ENCODE measurements at regions not wholly inside any gene's neighbourhood (a gene's known extent, or its start where the extent isn't known, plus 50 kb on each side); places are given as distances from the start of the nearest gene placed in this dataset.
"Not testable (repeated sequence)": the region's sequence is repeated elsewhere in the genome, so short reads cannot be mapped to it uniquely, and the experiment has no call there.

DNA sequence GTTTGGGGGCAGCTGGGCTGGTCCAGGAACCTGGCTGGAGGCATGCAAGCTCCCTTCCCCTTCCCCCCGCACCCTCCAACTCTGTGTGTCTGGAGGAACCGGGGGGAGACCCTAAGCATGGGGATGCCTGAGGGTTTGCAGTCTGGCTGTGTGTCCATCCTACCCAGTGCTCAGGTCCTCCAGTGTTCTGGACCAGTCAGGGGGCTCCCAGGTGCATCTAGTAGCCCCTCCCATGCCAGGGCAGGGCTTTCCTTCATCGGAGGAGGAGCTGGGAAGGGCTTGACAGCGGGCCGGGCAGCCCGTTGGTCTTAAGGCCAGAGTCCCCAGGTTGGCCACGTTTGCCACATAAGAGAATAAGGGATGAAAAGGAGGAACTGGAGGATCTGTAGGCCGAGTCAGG lies 62.6 kb upstream of the IGFBPL1 start:
- no peak overlapping the region for H3K27ac ChIP-seq
- no peak for DNase-seq (ENCODE audit: low spot score)
- CTCF ChIA-PET, result interaction anchor here (0.5 kb wide), 1 partner anchor 1026 kb away, joined by 3 read pairs; no protein-coding TSS in a partner anchor
- TF ChIP-seq CTCF (conservative IDR thresholded peaks at IDR 0.05; ENCODE audit: low read depth), result no peak
- POLR2A ChIA-PET (ENCODE audit: low non-redundant PET), result no interaction called here

DNA sequence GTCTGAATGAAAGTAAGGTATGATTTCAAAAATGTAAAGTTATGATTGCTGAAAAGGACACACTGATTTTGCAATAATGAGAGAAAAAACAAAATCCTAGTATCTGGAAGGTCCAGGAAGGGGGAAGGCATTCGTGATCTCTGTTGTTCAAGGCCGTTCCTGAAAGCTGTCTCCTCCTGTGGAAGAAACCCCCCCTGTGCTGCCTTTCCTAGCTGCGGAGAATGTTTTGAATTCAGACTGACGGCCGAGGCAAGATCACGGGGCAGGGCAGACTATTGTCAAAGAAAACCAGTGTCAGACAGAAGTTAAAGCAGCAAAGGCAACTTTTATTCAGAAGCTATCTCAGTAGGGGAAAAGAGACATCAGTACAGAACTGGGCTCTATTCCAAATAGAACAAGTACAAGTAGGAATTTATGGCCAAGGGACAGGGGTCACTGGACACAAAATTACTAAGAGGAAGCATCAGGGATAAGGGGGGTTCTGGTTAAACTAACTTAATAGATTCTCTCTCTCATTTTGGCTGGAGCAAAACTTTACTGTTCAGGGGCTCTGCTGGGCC lies 61.9 kb upstream of the IGFBPL1 start:
- no peak overlapping the region for H3K27ac ChIP-seq
- ChIA-PET CTCF (no interaction called here), POLR2A (ENCODE audit: low non-redundant PET) (no interaction called here)
- no peak for TF ChIP-seq CTCF (conservative IDR thresholded peaks at IDR 0.05; ENCODE audit: low read depth)
- DNase-seq (ENCODE audit: low spot score), result no peak

DNA sequence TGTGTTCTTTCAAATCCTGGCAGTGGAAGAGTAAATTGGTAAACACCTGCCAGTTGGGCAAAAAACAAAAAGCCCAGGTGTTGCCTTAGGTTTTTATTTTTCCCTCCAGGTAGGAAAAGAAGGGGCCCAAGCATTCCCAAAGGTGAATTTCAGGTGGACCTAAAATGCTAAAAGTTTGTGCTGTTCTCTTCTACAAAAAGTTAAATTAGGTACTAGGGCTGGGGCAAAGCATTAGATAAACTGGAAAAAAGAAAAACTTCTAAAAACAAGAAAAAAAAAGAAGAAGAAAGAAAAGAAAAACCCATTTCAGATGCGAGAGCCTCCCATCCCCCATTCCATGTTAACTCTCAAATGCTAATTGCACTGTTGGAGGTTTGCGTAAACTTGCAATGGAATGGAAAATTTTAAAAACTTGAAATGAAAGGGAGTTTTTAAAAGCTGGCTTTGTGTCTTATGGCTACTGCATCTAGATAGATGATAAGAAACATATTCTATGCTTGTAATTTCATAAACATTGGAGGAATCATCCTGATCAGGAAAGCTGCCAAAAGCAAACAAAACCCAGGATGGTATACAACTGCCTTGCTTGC lies 59.9 kb upstream of the IGFBPL1 start:
- H3K27ac ChIP-seq; DNase-seq (ENCODE audit: low spot score); POLR2A ChIA-PET (ENCODE audit: low non-redundant PET); CTCF ChIA-PET: not testable (repeated sequence)

GRCh38 chr9:38482918-38483592 lies 58.8 kb upstream of the IGFBPL1 start:
- CTCF ChIA-PET, result interaction anchor here (0.5 kb wide), 1 partner anchor 61 kb away, joined by 3 read pairs; no protein-coding TSS in a partner anchor
- POLR2A ChIA-PET (ENCODE audit: low non-redundant PET), result no interaction called here

GRCh38 chr9:38478211-38478610 lies 54.0 kb upstream of the IGFBPL1 start:
- POLR2A ChIA-PET (ENCODE audit: low non-redundant PET), result no interaction called here

More at GRCh38 chr9:38482918-38483592, 58.8 kb upstream of the IGFBPL1 start:
- peak; percentile 60 for DNase-seq (ENCODE audit: low spot score)
- peak overlapping the region; percentile 65 for H3K27ac ChIP-seq
- no peak for TF ChIP-seq CTCF (conservative IDR thresholded peaks at IDR 0.05; ENCODE audit: low read depth)

GRCh38 chr9:38474476-38474875 lies 50.2 kb upstream of the IGFBPL1 start:
- POLR2A ChIA-PET (ENCODE audit: low non-redundant PET); H3K27ac ChIP-seq; DNase-seq (ENCODE audit: low spot score): not testable (repeated sequence)
- CTCF ChIA-PET, result interaction anchor here (0.7 kb wide), 1 partner anchor 12 kb away, joined by 3 read pairs; no protein-coding TSS in a partner anchor

More at GRCh38 chr9:38478211-38478610, 54.0 kb upstream of the IGFBPL1 start:
- CTCF ChIA-PET, result interaction anchor here (0.7 kb wide), 1 partner anchor 748 kb away, joined by 3 read pairs; no protein-coding TSS in a partner anchor
- TF ChIP-seq CTCF (conservative IDR thresholded peaks at IDR 0.05; ENCODE audit: low read depth), result no peak
- no peak overlapping the region for H3K27ac ChIP-seq
- DNase-seq (ENCODE audit: low spot score), result no peak
